Hematopoietic multipotent progenitor cell treated with erythropoietin and hydrocortisone succinate and interleukin-3 and kit ligand, for 4 days (in vitro differentiated cells): ENCODE measurements at regions not wholly inside any gene's neighbourhood (a gene's known extent, or its start where the extent isn't known, plus 50 kb on each side); places are given as distances from the start of the nearest gene placed in this dataset.
"Not testable (repeated sequence)": the region's sequence is repeated elsewhere in the genome, so short reads cannot be mapped to it uniquely, and the experiment has no call there.

Source experiments
- DNase-seq: peaks from one replicate; pipeline ENCODE4 v3.0.0-alpha.2; 2015

GRCh38 chr7:48832303-48832845 lies 92.0 kb upstream of the CDC14C start:
- DNase-seq = no peak

GRCh38 chr7:48837266-48837665 lies 87.1 kb upstream of the CDC14C start:
- DNase-seq = no peak

GRCh38 chr7:48839108-48839507 lies 85.2 kb upstream of the CDC14C start:
- no peak for DNase-seq

GRCh38 chr7:48841739-48842138 lies 82.6 kb upstream of the CDC14C start:
- no peak for DNase-seq

- no peak for DNase-seq
Observed at GRCh38 chr7:48847917-48848316, 76.4 kb upstream of the CDC14C start.

GRCh38 chr7:48860447-48860846 lies 63.9 kb upstream of the CDC14C start:
- DNase-seq = not testable (repeated sequence)

GRCh38 chr7:48868916-48869315 lies 55.4 kb upstream of the CDC14C start:
- DNase-seq = no peak

GRCh38 chr7:48872548-48872947 lies 51.8 kb upstream of the CDC14C start:
- no peak for DNase-seq
